Activated CD4-positive, alpha-beta T cell treated with anti-CD3 and anti-CD28 coated beads, Interleukin-10, Interleukin-2, amounts not matched to agents 100 ng/mL and 50 ng/mL, durations not matched to agents 16 hours and 8 hours (primary cell): ENCODE measurements at regions not wholly inside any gene's neighbourhood (a gene's known extent, or its start where the extent isn't known, plus 50 kb on each side); places are given as distances from the start of the nearest gene placed in this dataset.

Experiments
- DNase-seq: peaks from one replicate; pipeline ENCODE4 v3.0.0-alpha.2; 2020

DNA sequence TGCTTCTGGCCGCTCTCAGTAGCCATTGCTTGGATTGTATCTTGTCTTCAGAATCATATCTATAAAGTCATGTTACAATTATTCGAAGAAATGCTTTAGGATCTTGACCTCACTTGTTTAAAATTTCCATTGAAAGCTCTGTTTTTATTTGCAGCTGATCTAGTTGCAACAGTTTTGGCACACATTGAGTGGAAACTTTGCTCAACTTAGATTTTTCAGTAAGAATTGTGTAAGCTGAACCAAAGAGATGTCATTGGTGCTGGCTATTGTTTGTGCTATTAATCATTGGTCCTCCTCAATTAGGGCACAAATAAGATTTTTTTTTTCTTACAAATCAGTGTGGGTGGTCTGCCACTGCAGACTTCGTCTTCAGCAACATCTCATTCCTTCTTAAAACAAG lies 649.2 kb downstream of the MMUT start:
- no peak for DNase-seq

DNA sequence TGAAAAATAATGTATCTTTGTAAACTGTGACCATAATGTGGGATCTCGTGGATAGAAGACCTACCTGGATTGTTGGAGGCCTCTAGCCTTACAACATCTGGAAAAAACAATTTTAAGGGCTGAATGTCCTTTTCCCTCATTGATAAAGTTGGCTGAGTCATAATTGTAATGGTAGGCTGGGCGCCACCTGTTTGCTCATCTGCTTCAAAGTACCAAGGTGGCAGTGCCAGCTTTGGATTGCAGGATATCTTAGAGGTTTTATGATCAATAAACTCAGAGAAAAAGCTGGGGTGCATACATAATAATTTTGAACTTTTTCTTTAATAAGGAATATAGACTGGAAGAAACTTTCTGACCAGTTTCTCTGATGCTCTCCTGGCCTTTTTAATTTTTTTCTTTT lies 653.4 kb downstream of the MMUT start:
- no peak for DNase-seq

DNA sequence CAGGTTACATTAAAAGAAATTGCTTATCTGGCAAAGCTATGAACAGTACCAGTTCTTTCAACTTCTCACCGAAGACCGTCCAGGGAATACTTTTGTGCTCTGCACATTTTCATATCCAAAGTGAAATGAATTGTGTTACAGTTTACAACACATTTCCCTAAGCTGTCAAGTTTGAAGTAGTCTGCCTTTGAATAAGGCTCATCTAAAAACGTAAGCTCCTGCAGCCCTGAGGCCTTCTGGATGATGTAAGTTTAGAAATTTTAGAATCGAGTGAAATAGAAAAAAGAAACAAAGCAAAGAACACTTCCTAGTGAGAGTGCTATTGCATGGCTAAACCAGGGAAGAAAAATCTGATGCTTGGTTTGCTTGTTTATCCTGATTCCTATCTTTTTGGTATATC lies 653.8 kb downstream of the MMUT start:
- DNase-seq = no peak

DNA sequence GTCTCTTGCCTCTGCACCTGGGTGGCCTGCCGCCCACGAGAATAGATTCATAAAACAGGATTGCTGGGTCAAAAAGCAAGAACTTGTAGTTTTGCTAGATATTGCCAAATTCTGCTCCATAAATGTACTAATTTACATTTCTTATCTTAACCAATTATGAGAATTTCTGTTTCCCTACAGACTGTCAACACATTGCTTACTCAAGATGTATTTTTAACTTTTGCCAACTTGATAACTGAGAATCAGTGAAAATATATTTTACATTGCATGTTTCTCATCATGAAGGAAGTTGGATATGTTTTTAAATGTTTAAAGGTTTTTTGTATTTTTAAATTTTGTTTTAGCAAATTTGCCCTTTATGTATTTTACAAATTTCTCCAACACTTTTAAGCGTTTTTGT lies 664.8 kb downstream of the MMUT start:
- no peak for DNase-seq

DNA sequence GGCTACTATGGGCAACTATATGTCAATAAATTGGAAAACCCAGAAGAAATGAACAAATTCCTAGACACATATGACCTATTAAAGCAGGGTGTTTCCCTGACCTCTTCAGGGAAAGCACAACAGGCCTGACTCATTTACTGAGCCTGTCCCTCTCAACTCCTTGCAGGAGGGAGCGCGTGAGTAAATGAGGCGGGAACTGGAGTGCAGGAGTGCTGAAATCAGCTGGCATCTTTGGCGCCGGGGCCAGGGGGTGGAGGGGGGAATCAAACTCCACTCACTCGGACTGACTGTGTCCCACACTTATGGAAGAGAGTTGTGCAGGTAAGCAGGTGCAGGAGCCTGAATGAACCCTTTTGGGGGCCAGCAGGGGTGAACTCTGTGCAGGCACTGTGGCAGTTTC lies 671.2 kb upstream of the PTCHD4 start:
- no peak for DNase-seq

DNA sequence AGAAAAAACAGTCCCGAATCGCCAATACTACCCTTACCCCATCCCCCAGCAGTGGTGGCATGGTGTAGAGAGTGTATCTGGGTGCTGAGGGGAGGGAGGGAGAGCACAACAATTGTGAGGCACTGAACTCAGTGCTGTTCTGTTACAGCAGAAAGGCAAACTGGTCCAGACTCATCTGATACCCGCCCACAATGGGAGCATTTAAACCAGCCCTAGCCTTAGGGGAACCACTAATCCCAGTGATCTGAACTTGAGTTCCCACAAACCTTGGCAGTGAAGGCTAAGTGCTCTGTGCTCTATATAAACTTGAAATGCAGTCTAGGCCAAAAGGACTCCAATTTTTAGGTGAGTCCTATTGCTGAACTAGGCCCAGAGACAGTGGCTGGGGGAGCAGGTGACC lies 666.4 kb upstream of the PTCHD4 start:
- DNase-seq = no peak

DNA sequence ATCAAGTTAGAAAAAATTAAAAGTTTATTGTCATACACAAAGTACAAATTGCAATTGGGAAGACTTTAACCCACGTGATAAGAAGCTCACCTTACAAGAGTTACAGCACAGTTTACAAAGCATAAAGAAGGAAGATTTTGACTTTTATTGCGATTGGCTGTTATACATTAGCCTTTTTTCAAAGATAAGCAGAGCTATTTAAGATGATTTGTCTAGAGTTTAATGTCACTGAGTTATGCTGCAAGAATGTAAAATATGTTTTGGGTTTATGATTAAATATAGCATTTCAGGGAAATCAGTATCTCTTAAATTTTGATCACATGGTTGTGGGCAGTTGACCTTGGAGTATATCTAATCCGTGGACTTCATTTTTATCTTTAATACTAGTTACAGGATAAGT lies 664.2 kb upstream of the PTCHD4 start:
- DNase-seq = no peak

DNA sequence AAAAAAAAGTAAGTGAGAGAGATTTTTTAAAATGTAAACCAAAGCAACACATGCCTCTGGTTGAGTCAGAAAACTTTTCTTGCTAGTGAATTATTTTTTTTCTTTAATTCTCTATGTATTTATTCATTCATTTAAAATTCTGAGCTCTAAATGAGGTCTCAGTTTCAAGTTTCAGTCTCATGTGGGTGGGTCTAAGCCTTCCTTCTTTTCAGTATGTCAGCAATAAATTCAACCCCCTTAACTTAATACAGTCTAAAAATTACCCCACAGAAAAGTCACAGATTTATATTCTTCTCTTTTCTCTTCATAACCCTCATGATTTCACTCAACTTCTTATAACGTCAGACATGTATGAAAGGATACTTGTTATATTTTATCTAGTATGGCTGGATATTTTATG lies 663.3 kb upstream of the PTCHD4 start:
- DNase-seq = no peak

DNA sequence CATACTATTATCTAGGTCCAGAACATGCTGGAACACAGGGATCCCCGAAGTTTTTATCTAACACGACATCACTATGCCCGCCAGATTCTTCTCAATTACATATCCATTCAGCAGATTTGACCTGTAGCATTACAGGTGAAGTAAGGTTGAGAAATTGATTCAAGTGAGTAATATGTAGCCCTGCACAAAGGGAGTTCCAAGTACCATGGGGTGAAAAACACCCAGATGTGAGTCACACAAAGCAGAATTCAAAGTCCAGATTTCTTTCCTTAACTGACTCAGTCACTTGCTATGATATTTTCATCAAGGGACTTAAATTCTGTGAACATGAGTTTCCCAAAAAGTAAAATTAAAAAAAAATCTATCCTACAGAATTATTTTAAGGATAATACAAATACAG lies 655.4 kb upstream of the PTCHD4 start:
- no peak for DNase-seq

DNA sequence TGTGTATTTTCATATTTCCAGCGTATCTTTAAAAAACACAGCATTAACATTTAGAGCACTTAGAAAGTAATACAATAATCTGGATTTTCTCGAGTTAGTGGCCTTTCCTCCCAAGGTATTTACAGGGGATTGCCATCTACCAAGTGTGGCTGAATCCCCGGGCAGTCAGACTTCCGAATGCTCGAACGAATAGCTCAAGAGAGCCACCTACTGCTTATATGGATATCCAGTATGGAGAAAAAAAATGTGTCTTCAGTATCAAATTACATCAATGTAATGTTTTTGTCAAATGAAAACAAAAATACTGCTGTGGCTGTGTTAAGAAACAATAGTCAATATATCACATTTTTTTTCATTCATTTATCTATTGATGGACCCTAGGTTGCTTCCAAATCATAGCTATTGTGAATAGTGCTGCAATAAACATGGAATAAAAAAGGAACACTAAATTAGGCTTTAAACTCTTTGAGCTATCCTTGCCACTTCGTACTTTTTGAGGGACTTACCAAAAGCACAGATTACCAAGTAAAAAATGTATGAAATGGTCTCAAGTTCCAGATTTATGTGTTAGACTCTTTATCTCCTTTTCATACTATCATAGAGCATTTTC lies 654.5 kb upstream of the PTCHD4 start:
- peak; percentile 22 for DNase-seq

DNA sequence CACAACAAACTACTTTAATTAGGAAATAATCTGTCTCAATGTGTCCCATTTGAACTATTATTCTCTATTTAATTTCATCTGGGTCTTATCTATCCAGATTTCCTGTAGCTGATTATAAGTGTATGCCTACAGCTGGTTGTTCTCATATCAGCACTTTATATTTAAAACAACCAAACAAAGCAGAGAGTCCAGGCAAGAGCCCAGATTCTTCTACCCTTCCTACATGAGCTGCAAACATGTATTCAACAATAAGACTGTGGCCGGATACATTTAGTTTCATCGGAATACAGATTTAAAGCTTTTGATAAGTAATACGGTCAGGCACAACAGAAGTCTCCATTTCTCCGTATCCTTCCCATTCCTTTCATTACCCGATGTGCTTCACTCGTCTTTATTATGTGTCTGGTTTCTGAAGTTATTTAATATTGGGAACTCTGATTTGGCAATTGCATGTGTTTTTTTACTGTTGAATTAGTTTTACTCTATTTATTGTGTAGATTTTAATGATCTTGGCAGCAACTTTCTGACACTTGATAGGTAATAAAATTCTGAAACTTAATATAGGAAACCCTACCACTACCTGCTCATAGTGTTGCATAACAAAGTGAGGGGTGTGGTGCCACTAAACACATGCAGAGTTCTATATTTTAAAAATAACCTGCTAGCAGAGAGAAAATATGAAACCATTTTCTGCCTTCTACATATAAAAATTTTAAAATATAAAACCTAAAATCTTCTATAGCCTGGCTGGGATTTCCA lies 653.5 kb upstream of the PTCHD4 start:
- DNase-seq = no peak

DNA sequence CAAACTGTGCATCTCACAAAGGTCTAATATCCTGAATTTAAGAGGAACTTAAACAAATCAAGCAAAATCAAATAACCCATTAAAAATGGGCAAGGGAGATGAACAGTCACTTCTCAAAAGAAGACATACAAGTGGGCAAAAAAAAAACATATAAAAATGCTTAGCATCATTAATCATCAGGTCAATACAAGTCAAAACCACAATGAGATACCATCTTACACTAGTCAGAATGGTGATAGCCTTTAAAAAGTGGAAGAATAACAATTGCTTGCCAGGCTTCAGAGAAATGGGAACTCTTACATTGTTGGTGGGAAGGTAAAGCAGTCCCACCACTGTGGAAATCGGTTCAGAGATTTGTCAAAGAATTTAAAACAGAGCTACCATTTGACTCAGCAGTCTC lies 646.7 kb upstream of the PTCHD4 start:
- no peak for DNase-seq

DNA sequence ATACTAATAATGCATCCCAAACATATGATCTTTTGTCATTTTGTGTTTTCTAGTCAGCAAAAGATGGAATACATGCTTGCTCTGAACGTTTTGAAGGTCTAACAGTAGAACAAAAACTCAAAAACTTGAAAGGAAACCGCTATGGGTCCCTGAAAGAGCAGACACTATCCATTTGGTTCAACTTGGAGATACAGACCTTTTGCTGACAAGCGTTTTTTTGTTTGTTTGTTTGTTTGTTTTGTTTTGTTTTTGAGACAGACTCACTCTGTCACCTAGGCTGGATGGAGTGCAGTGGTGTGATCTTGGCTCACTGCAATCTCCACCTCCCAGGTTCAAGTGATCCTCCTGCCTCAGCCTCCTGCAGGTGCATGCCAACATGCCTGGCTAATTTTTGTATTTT lies 644.3 kb upstream of the PTCHD4 start:
- no peak for DNase-seq

DNA sequence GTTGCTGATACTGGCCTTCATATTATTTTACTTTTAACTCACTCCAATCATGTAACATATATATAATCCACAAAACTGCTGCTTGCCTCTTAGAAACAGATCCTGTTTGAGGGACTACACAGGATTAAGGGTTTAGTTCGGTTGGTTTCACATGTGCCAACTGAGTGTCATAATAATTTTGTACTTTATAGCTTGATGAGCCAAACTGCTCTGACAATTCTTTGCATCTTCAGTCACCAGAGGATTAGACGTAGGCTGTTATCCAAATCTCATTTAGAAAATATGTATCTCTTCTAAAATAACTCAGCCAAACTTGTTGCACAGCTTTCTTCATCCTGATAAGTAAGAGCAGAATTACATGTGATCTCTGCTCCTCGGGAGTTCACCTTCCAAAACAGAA lies 643.6 kb upstream of the PTCHD4 start:
- no peak for DNase-seq

DNA sequence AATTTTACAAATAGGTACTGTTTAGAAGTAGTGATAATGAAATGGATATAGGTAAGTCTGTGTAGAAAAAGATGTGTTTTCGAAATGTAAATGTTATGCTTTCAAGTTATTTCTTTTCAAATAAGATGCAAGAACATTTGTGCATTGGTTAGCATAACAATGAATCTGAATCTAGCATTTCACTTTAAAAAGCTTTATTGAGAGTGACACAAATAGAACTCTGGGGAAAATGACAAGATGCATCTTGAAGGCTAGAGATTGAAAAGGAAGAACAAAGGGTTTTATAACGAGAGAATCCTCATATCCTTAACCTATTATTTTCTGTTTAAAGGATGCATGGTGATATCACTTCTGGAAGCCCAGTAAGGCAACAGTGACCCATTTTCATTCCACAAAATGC lies 639.9 kb upstream of the PTCHD4 start:
- no peak for DNase-seq

DNA sequence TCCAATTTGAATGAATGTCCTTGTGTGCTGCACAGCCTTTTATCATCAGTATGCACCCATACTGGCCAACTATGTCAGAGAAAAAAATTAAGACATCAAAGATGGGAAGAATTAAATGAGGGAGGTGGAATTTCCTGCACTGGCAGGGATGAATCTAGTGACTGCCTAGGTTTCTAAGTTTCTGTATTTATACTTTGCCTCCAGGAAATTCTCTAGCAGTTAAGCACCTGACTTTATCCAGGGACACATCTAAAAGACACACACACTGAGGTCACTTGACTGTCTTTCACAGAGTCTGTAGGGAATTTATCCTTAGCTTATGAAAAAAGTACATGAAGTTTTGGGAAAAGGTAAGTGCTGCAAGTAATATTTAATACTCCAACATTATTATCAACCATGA lies 636.5 kb upstream of the PTCHD4 start:
- DNase-seq = no peak

DNA sequence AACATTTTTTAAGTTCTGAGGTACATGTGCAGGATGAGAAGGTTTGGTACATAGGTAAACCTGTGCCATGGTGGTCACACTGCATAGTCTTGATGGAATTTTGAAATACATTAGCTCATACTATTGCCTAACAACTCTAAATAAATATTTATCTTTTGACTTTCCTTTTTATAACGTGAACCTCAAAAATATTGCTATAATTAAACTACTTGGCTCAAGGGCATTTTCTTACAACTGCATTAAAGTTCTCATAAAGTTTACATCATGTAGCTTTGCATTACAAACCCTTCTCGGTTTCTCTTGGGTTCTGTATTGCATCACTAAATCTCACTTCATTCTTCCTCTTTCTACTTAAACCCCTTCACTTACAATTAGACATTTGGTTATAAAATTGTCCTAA lies 636.0 kb upstream of the PTCHD4 start:
- no peak for DNase-seq

DNA sequence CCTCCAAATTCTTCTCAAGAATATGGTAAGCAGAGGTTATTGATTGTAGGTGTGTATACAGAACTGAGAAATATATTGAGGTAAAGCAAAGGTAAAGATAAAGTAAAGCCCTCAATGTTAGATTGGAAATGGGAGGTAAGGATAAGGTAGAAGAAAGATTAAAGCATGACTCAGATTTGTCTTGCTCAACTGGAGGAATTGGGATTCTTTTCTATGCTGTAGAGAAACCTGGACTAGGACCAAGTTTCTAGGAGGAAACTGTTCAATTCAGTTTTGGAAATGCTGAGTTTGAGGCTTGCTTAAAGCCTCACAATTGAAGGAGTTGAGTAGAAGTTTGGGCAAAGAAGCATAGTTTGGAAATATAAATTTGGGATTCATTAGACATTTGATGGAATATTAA lies 634.0 kb upstream of the PTCHD4 start:
- no peak for DNase-seq

DNA sequence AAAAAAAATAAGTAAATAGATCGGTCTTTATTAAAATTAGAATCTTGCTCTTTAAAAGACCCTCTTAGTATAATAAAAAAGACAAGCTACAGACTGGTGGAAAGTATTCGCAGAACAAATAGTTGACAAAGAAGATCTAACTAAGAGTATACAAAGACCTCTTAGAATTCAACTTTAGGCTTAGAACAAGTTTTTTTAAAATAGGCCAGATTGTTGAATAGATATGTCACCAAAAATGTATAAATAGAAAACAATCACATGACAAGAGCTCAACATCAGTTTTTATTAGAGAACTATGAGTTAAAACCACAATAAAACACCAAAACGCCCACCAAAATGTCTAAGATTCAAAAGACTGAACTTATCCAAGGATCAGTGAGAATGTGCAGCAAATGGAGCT lies 632.7 kb upstream of the PTCHD4 start:
- DNase-seq = no peak

DNA sequence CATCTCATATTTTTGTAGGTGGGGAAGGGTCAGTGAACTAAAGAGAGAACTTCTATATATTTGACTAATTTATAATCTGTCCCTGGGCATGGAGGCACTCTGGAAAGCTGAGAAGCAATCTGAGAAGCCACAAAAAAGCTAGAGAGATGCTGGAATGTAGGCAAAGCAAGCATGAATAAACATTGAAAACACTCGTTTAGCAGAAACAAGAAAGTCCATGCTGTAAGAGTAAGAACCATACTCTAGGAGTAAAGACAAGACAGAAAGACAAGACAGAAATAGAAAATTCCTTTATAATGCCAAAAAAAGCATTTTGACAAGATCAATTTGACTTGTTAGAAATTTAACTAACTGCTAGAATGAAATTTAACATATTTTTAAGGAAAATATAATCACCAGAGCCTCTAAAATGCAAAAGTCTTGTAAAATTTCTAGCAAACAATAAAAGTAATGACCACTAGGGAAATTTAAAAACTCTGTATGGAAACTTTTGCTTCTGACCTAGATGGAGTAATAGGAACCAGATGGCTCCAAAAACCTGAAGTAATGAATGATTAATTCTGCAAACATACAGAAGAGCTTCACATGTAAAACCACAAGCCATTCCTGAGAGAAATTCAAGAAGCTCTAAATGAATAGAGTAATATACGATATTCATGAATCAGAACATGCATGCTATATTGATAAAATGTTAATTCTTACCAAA lies 625.7 kb upstream of the PTCHD4 start:
- no peak for DNase-seq

DNA sequence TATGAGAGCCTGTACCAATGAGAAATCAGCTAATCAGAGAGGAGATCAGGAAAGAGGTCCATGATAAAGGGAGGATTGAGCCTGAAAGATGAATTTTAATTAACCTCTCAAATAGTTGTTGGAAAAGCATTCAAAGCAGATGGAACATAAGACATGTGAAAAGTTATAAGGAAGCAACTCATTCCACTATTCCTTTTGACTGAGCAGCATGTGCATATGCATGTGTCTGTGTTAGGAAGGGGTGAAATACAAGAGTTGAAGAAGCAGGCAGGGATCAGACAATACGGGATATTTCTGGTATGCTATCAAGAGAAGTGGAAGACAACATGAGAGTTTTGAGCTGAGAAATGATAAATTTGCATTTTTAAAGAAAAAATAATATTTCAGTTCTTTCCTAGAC lies 624.8 kb upstream of the PTCHD4 start:
- no peak for DNase-seq

DNA sequence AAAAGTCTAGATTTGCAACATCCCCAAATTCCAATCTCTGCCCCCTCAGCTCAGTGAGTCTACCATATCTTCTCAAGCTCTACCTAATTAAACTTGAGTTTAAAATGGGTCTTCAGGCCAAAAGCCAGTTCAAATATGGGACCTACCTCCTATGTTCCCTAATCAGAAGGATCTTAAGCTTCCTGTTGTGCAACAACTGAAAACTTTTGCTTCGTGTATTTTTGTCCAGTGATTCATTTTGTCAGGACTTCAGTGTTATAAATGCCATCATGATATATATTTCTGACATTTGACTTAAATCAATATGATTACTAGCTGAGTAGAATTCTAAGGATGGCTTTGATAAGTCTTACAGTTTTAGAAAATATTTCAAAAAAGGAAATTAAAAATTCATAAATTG lies 622.6 kb upstream of the PTCHD4 start:
- no peak for DNase-seq

DNA sequence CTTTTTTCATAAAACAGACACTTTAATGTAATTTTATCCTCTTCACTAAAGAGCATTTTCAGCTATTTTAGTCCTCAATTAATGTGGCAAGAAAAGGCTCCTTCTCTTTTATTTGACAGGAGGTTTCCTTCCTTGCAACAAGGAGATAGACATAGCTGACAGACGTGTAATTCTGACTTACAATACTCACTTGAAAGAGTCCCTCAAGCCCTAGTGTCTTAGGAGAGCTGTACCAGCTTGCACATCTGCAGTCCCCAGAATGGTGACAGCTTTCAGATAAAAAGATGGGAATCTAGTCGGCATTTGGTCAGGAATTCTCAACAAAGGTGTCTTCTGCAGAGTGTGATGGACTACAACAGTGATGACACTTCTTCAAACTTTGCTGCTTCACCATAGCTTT lies 603.7 kb upstream of the PTCHD4 start:
- DNase-seq = no peak

DNA sequence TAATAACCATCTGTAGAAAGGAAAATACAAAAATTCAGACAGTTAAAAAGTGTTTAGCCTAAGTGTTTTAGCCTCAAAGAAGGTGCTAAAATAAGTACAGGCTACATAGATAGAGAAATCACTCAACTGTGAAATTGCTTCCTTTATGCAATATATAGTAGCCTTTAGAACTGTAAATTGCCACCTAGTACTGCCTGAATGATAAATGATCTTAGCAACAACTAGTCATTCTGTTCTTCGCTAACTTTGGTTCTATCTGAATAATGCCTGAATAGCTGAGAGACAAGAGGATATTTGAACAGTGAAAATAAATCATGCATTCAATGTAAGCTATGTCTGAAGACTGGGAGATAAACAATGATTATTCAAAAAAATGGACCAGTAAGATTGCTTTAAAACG lies 603.3 kb upstream of the PTCHD4 start:
- DNase-seq = no peak

DNA sequence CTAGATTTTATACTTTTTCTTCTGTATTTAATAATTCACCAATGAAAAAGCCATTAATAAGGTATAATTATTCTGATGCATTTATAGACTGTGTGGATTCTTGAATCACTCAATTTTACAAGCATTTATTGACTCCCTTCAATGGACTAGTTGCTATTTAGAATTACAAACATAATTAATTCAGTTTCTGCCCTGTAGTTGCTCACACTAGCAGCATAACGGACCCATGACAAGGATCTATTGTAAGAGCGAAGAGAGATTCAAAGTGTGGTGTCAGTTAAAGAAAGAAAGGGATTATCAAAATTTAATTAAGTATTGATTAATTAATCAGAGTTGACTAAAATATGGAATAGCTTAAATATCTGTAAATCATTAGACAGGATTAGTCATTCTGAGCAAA lies 602.6 kb upstream of the PTCHD4 start:
- DNase-seq = no peak
